ENCODE measurements at regions not wholly inside any gene's neighbourhood (a gene's known extent, or its start where the extent isn't known, plus 50 kb on each side); places are given as distances from the start of the nearest gene placed in this dataset.

GRCh38 chr1:14143777-14144176 is 443.8 kb downstream of the PRDM2 start:
- no peaks in the 10 kb centered on the region for H3K9me3 ChIP-seq
- no peak for ATAC-seq (ENCODE audit: insufficient number of reproducible peaks, low FRiP score, low read depth)
- no peaks in the 10 kb centered on the region for H3K36me3 ChIP-seq
- H3K27me3 ChIP-seq (replicated peaks; ENCODE audit: insufficient read depth): no peaks in the 10 kb centered on the region
- no peak for DNase-seq (ENCODE audit: low spot score)
- H3K27ac ChIP-seq: no peak overlapping the region
- no peak for TF ChIP-seq CTCF (IDR thresholded peaks at IDR 0.05)
- no peak overlapping the region for H3K4me3 ChIP-seq
- peaks cover 22 to 26% of the 10 kb centered on the region in 2 donors for H3K4me1 ChIP-seq (ENCODE audit: control insufficient read depth in 1 of 2, low read depth in 2 of 2)

DNA sequence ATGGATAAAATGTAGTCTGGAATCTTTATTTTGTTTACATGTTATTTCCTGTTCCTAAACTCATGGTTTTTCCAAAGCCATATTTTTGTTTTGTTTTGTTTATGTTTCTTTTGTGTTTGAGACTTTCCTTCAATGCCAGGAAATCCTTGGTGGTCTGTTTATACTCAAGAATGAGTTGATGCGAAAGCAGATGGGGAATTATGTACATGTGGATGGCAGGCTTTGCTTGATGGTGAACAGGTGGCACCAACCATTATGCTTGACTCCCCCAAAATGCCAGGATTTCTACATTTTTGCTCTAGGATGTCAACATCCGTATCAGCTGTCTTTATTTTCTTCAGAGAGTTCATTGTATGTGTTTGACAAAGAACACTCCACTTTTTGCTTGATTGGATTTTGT is 448.5 kb downstream of the PRDM2 start:
- H3K27ac ChIP-seq: no peak overlapping the region
- H3K36me3 ChIP-seq: no peaks in the 10 kb centered on the region
- DNase-seq (ENCODE audit: low spot score): no peak
- ATAC-seq (ENCODE audit: insufficient number of reproducible peaks, low FRiP score, low read depth): no peak
- TF ChIP-seq CTCF (IDR thresholded peaks at IDR 0.05): no peak
- no peak overlapping the region for H3K4me3 ChIP-seq
- no peaks in the 10 kb centered on the region for H3K9me3 ChIP-seq
- H3K27me3 ChIP-seq (replicated peaks; ENCODE audit: insufficient read depth): no peaks in the 10 kb centered on the region
- H3K4me1 ChIP-seq (ENCODE audit: control insufficient read depth in 1 of 2, low read depth in 2 of 2): no peaks in the 10 kb centered on the region

GRCh38 chr1:14149431-14149830 is 449.1 kb upstream of the KAZN start:
- Histone ChIP-seq H3K36me3 (no peaks in the 10 kb centered on the region), H3K9me3 (no peaks in the 10 kb centered on the region), H3K27me3 (replicated peaks; ENCODE audit: insufficient read depth) (no peaks in the 10 kb centered on the region), H3K4me1 (ENCODE audit: control insufficient read depth in 1 of 2, low read depth in 2 of 2) (no peaks in the 10 kb centered on the region), H3K27ac (no peak overlapping the region), H3K4me3 (no peak overlapping the region)
- no peak for ATAC-seq (ENCODE audit: insufficient number of reproducible peaks, low FRiP score, low read depth)
- TF ChIP-seq CTCF (IDR thresholded peaks at IDR 0.05): no peak
- DNase-seq (ENCODE audit: low spot score): no peak

DNA sequence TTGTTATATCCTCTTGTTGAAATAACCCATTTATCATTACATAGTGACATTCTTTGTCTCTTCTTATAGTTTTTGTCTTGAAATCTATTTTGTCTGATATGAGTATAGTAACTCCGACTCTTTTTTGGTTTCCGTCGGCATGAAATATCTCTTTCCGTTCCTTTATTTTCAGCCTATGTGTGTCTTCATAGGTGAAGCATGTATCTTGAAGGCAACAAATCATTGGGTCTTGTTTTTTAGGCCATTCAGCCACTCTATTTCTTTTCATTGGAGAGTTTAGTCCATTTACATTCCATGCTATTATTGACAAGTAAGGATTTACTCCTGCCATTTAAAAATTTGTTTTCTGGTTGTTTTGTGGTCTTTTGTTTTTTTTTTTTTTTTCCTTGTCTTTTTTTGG is 441.9 kb upstream of the KAZN start:
- Histone ChIP-seq H3K4me1 (ENCODE audit: control insufficient read depth in 1 of 2, low read depth in 2 of 2) (no peaks in the 10 kb centered on the region), H3K9me3 (peaks cover 6% of the 10 kb centered on the region), H3K27ac (no peak overlapping the region), H3K4me3 (no peak overlapping the region), H3K27me3 (replicated peaks; ENCODE audit: insufficient read depth) (no peaks in the 10 kb centered on the region), H3K36me3 (no peaks in the 10 kb centered on the region)
- no peak for TF ChIP-seq CTCF (IDR thresholded peaks at IDR 0.05)
- ATAC-seq (ENCODE audit: insufficient number of reproducible peaks, low FRiP score, low read depth) (no peak), DNase-seq (ENCODE audit: low spot score) (no peak)

DNA sequence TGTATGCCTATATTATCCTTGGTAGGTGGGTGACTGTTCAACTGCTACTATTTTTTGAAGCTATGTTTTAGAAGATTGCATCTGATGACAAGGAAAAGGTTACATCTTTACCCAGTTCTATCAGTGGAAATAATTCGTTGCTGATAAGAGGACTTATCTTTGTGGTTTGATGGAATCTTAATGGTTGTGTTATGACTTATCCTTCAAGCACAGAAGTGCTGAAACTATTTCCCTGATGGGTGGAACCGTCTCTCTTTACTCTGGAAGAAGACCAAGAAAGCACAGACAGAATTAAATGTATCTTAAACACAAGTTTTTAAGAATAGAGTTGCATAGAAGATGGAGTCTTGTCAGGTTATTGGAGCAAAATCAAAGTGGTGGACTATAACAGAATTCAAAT is 437.7 kb upstream of the KAZN start:
- H3K27me3 ChIP-seq (replicated peaks; ENCODE audit: insufficient read depth): no peaks in the 10 kb centered on the region
- ATAC-seq (ENCODE audit: insufficient number of reproducible peaks, low FRiP score, low read depth): no peak
- peaks cover 6% of the 10 kb centered on the region for H3K9me3 ChIP-seq
- H3K4me1 ChIP-seq (ENCODE audit: control insufficient read depth in 1 of 2, low read depth in 2 of 2): no peaks in the 10 kb centered on the region
- no peaks in the 10 kb centered on the region for H3K36me3 ChIP-seq
- no peak overlapping the region for H3K4me3 ChIP-seq
- no peak for DNase-seq (ENCODE audit: low spot score)
- H3K27ac ChIP-seq: no peak overlapping the region
- TF ChIP-seq CTCF (IDR thresholded peaks at IDR 0.05): no peak
